GM12891 (cell line): ENCODE measurements at regions not wholly inside any gene's neighbourhood (a gene's known extent, or its start where the extent isn't known, plus 50 kb on each side); places are given as distances from the start of the nearest gene placed in this dataset.

ENCODE experiments used
- POLR2A ChIP-seq: IDR thresholded peaks from 2 replicates; pipeline ENCODE4 v1.6.1; 2011; ENCODE audit warnings: low read depth, low read length, control low read depth
- POLR2AphosphoS5 ChIP-seq: IDR thresholded peaks from 2 replicates; pipeline ENCODE4 v1.6.1; 2011; ENCODE audit warnings: low read depth, low read length, control low read depth
- POU2F2 ChIP-seq: IDR thresholded peaks from 2 replicates; pipeline ENCODE4 v1.6.1; 2011; ENCODE audit warnings: low read depth, mild to moderate bottlenecking, control low read depth, low read length, moderate library complexity
- TAF1 ChIP-seq: IDR thresholded peaks from 2 replicates; pipeline ENCODE4 v1.6.1; 2011; ENCODE audit warnings: low read depth, low read length, control low read depth

DNA sequence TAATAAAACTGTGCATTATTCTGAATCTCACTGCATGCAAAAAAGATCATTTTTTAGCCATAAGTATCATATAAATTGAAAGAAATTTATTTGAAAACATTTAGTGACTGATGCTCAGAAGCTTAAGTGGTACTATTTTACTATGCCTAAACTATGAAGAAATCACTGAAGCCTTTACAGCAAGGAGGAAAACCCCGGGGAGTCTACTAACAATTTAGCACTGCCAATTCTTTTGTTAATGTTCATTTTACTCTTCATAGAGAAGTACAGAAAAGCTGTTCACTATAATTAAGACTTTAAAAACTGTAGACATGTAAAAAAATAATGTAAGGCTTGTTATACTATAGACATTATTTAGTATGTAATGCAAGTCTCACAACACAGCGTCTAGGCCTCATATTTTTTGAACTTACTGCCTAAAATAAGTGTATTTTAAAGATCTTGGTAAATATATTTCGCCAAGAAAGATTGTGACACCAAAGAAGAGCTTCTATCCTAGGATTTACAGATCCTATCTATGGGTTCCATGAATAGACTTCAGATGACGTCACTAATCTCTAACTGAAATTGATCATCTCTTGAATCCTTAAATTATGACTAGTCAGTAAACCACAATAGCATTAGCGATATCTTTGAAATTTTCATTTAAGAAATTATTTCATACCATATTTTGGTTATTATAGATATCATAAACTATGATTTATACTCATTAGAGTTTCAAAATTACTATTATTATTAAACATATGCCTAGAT lies 602.5 kb downstream of the TMA16 start:
- TF ChIP-seq POLR2A (no peak), POLR2AphosphoS5 (no peak), TAF1 (no peak), POU2F2 (no peak)
